Bronchial epithelial cell (primary cell): ENCODE measurements at regions not wholly inside any gene's neighbourhood (a gene's known extent, or its start where the extent isn't known, plus 50 kb on each side); places are given as distances from the start of the nearest gene placed in this dataset.
"Not testable (repeated sequence)": the region's sequence is repeated elsewhere in the genome, so short reads cannot be mapped to it uniquely, and the experiment has no call there.

ENCODE experiments used
- DNase-seq: peaks from one replicate; pipeline ENCODE4 v3.0.0-alpha.2; 2010; ENCODE audit warnings: low read depth
- FAIRE-seq: peaks from 2 replicates; lab custom pipeline; 2011; peaks lifted over from hg19 to GRCh38; lab: Jason Lieb, UNC
- H3K27me3 ChIP-seq: 2 replicates; pipeline ENCODE4 v1.5.1; 2011; ENCODE audit warnings: low read length; ENCODE audit not compliant: control insufficient read depth, insufficient read depth
- H3K36me3 ChIP-seq: 2 replicates; pipeline ENCODE4 v1.5.1; 2011; ENCODE audit warnings: low read length; ENCODE audit not compliant: control insufficient read depth, insufficient read depth
- H3K4me3 ChIP-seq: 2 replicates; pipeline ENCODE4 v1.5.1; 2011; ENCODE audit warnings: mild to moderate bottlenecking, low read depth, low read length, control low read depth
- CTCF ChIP-seq: IDR thresholded peaks from 2 replicates; pipeline ENCODE4 v1.5.1; 2011; ENCODE audit warnings: mild to moderate bottlenecking, moderate library complexity, low read length, control low read depth, inconsistent platforms; ENCODE audit not compliant: insufficient read depth, severe bottlenecking

- no peak for DNase-seq
- no peaks in the 10 kb centered on the region for H3K36me3 ChIP-seq
- TF ChIP-seq CTCF, result no peak
- FAIRE-seq, result no peak
- no peaks in the 10 kb centered on the region for H3K27me3 ChIP-seq
- H3K4me3 ChIP-seq, result no peak overlapping the region
These were observed 50.2 kb upstream of the SNAPC3 start for GRCh38 chr9:15372455-15372854.

GRCh38 chr9:15371448-15371845 lies 51.2 kb upstream of the SNAPC3 start:
- no peak overlapping the region for H3K4me3 ChIP-seq
- DNase-seq (no peak), FAIRE-seq (no peak)
- no peaks in the 10 kb centered on the region for H3K36me3 ChIP-seq
- no peaks in the 10 kb centered on the region for H3K27me3 ChIP-seq
- TF ChIP-seq CTCF, result no peak

GRCh38 chr9:15370466-15371447 lies 51.9 kb upstream of the SNAPC3 start:
- FAIRE-seq, result no peak
- Histone ChIP-seq H3K4me3 (no peak overlapping the region), H3K36me3 (no peaks in the 10 kb centered on the region), H3K27me3 (no peaks in the 10 kb centered on the region)
- DNase-seq, result no peak
- TF ChIP-seq CTCF, result no peak

DNA sequence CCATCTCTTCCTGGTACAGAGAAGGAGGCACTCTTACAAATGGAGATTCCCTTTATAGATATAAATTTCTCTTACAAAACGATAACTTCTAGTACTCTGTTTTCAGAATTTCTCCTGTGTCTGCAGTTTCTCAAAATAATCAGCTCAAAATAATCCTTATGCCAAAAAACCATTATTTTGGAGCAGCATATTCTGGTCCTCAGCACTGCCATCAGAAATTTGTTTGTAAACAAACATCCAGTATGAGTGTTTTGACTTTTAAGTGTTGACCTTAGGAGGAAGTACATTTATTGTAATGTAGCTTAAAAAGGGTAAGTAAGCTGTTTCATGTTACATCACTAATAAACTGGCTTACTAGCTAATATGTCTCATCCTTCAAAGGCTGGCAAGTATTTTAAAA lies 52.8 kb upstream of the SNAPC3 start:
- DNase-seq, result no peak
- FAIRE-seq, result no peak
- no peak overlapping the region for H3K4me3 ChIP-seq
- H3K36me3 ChIP-seq, result no peaks in the 10 kb centered on the region
- no peaks in the 10 kb centered on the region for H3K27me3 ChIP-seq
- TF ChIP-seq CTCF, result no peak

- no peaks in the 10 kb centered on the region for H3K36me3 ChIP-seq
- DNase-seq, result no peak
- H3K27me3 ChIP-seq, result no peaks in the 10 kb centered on the region
- no peak for FAIRE-seq
- no peak overlapping the region for H3K4me3 ChIP-seq
- TF ChIP-seq CTCF, result no peak
These were observed 53.4 kb upstream of the SNAPC3 start for GRCh38 chr9:15369238-15369637.

DNA sequence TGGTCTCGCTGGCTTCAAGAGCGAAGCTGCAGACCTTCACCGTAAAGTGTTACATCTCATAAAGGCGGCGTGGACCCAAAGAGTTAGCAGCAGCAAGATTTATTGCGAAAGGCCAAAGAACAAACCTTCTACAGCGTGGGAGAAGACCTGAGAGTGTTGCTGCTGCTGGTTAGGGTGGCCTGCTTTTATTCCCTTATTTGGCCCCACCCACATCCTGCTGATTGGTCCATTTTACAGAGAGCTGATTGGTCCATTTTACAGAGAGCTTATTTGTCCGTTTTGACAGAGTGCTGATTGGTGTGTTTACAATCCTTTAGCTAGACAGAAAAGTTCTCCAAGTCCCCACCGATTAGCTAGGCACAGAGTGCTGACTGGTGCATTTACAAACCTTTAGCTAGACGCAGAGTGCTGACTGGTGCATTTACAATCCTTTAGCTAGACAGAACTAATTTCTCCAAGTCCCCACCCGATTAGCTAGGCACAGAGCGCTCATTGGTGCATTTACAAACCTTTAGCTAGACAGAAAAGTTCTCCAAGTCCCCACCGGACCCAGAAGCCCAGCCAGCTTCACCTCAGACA lies 57.6 kb upstream of the SNAPC3 start:
- not testable (repeated sequence) for H3K36me3 ChIP-seq, H3K27me3 ChIP-seq, H3K4me3 ChIP-seq, DNase-seq
- FAIRE-seq, result peak; percentile 40
